ENCODE measurements at regions not wholly inside any gene's neighbourhood (a gene's known extent, or its start where the extent isn't known, plus 50 kb on each side); places are given as distances from the start of the nearest gene placed in this dataset.

DNA sequence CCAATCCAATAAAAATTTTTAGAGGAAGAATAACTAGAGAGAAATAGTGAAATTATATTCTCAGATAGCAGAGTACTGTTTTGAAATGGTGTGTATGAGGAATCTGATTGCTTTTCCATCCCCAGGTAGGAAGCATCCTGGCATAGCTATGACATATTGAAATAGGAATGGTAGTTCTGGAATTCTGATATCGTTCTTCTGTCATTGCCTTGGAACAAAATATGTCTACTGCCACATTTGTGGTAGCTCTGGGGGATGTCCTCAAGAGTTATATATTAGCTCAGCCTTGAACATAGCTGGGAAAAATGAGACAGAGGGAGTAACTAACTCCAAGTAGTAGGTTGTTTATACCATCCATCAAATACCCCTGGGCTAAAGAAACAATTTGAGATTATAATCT lies 950.7 kb downstream of the MCTP2 start:
- Histone ChIP-seq H3K36me3 (ENCODE audit: control insufficient read depth in 2 of 2, extremely low read depth in 1 of 2, insufficient read depth in 2 of 2, low read length in 2 of 2) (no peaks in the 10 kb centered on the region), H3K9me1 (ENCODE audit: control insufficient read depth, extremely low read depth, insufficient read depth, low read length) (no peaks in the 10 kb centered on the region), H3K4me3 (ENCODE audit: control insufficient read depth in 2 of 3, extremely low read depth in 1 of 3, insufficient read depth in 2 of 3, low read depth in 1 of 3, low read length in 3 of 3) (no peak overlapping the region), H3K4me1 (ENCODE audit: control insufficient read depth, extremely low read depth, insufficient read depth, low read length) (no peaks in the 10 kb centered on the region), H3K4me2 (ENCODE audit: control insufficient read depth, extremely low read depth, insufficient read depth, low read depth, low read length) (no peak overlapping the region), H3K27me3 (ENCODE audit: control insufficient read depth, extremely low read depth, insufficient read depth, low read length) (no peaks in the 10 kb centered on the region), H3K79me2 (ENCODE audit: control insufficient read depth, insufficient read depth, low read length) (no peaks in the 10 kb centered on the region), H3K9me3 (ENCODE audit: control insufficient read depth, low read depth, low read length) (no peaks in the 10 kb centered on the region), H3K27ac (ENCODE audit: control insufficient read depth, insufficient read depth, low read length) (no peak overlapping the region), H2AFZ (ENCODE audit: control insufficient read depth, low read length) (no peak overlapping the region), H4K20me1 (ENCODE audit: control insufficient read depth, extremely low read depth, insufficient read depth, low read length) (no peaks in the 10 kb centered on the region), H3K9ac (ENCODE audit: control insufficient read depth, extremely low read depth, insufficient read depth, low read length) (no peak overlapping the region)
- DNase-seq (ENCODE audit: low read depth, low spot score): no peak
- FAIRE-seq: no peak
- dilution Hi-C loops (cut with MboI; ENCODE audit: extremely low pct_ligation_motif_present, low sequenced_read_pairs): no loop called here
- TF ChIP-seq CTCF (optimal IDR thresholded peaks at IDR 0.05 in 1 of 3, IDR thresholded peaks at IDR 0.05 in 1 of 3, conservative IDR thresholded peaks at IDR 0.05 in 1 of 3; ENCODE audit: extremely low read depth in 1 of 3, insufficient read depth in 2 of 3, low read length in 3 of 3) (no peak), EZH2 (IDR thresholded peaks at IDR 0.05; ENCODE audit: low read length) (no peak)

GRCh38 chr15:95192923-95193322 lies 961.6 kb downstream of the MCTP2 start:
- H3K79me2 ChIP-seq (ENCODE audit: control insufficient read depth, insufficient read depth, low read length): no peaks in the 10 kb centered on the region
- TF ChIP-seq CTCF (optimal IDR thresholded peaks at IDR 0.05 in 1 of 3, IDR thresholded peaks at IDR 0.05 in 1 of 3, conservative IDR thresholded peaks at IDR 0.05 in 1 of 3; ENCODE audit: extremely low read depth in 1 of 3, insufficient read depth in 2 of 3, low read length in 3 of 3) (no peak), EZH2 (IDR thresholded peaks at IDR 0.05; ENCODE audit: low read length) (no peak)
- peaks cover 4% of the 10 kb centered on the region for H3K4me1 ChIP-seq (ENCODE audit: control insufficient read depth, extremely low read depth, insufficient read depth, low read length)
- H2AFZ ChIP-seq (ENCODE audit: control insufficient read depth, low read length): no peak overlapping the region
- dilution Hi-C loops (cut with MboI; ENCODE audit: extremely low pct_ligation_motif_present, low sequenced_read_pairs): no loop called here
- no peaks in the 10 kb centered on the region for H3K9me1 ChIP-seq (ENCODE audit: control insufficient read depth, extremely low read depth, insufficient read depth, low read length)
- H3K4me2 ChIP-seq (ENCODE audit: control insufficient read depth, extremely low read depth, insufficient read depth, low read depth, low read length): no peak overlapping the region
- no peaks in the 10 kb centered on the region for H4K20me1 ChIP-seq (ENCODE audit: control insufficient read depth, extremely low read depth, insufficient read depth, low read length)
- FAIRE-seq: no peak
- no peak overlapping the region for H3K27ac ChIP-seq (ENCODE audit: control insufficient read depth, insufficient read depth, low read length)
- DNase-seq (ENCODE audit: low read depth, low spot score): no peak
- no peaks in the 10 kb centered on the region for H3K9me3 ChIP-seq (ENCODE audit: control insufficient read depth, low read depth, low read length)
- H3K9ac ChIP-seq (ENCODE audit: control insufficient read depth, extremely low read depth, insufficient read depth, low read length): no peak overlapping the region
- no peaks in the 10 kb centered on the region for H3K36me3 ChIP-seq (ENCODE audit: control insufficient read depth in 2 of 2, extremely low read depth in 1 of 2, insufficient read depth in 2 of 2, low read length in 2 of 2)
- no peaks in the 10 kb centered on the region for H3K27me3 ChIP-seq (ENCODE audit: control insufficient read depth, extremely low read depth, insufficient read depth, low read length)
- H3K4me3 ChIP-seq (ENCODE audit: control insufficient read depth in 2 of 3, extremely low read depth in 1 of 3, insufficient read depth in 2 of 3, low read depth in 1 of 3, low read length in 3 of 3): no peak overlapping the region

Measured in keratinocyte (primary cell).